UCSD-AML1 (cell line): ENCODE measurements at regions not wholly inside any gene's neighbourhood (a gene's known extent, or its start where the extent isn't known, plus 50 kb on each side); places are given as distances from the start of the nearest gene placed in this dataset.
"Not testable (repeated sequence)": the region's sequence is repeated elsewhere in the genome, so short reads cannot be mapped to it uniquely, and the experiment has no call there.

Source experiments
- DNase-seq: peaks from one replicate; lab custom pipeline; 2025; ENCODE audit not compliant: unreplicated experiment; lab: John Stamatoyannopoulos, UW

GRCh38 chr10:125252937-125253336, 92.6 kb upstream of the CTBP2 start:
- no peak for DNase-seq

GRCh38 chr10:125250834-125251233, 90.5 kb upstream of the CTBP2 start:
- DNase-seq, result not testable (repeated sequence)

- DNase-seq, result no peak
Measured at GRCh38 chr10:125249948-125250347, 89.6 kb upstream of the CTBP2 start.

GRCh38 chr10:125248489-125248888, 88.1 kb upstream of the CTBP2 start:
- no peak for DNase-seq

- no peak for DNase-seq
Measured at GRCh38 chr10:125247576-125247975, 87.2 kb upstream of the CTBP2 start.

GRCh38 chr10:125243532-125244253, 83.3 kb upstream of the CTBP2 start:
- no peak for DNase-seq

GRCh38 chr10:125238682-125239081, 78.3 kb upstream of the CTBP2 start:
- DNase-seq, result no peak

- DNase-seq, result no peak
Measured at GRCh38 chr10:125236091-125236490, 75.7 kb upstream of the CTBP2 start.

- DNase-seq, result no peak
Measured at GRCh38 chr10:125235093-125236069, 75.0 kb upstream of the CTBP2 start.

GRCh38 chr10:125234576-125234975, 74.2 kb upstream of the CTBP2 start:
- DNase-seq, result not testable (repeated sequence)

- DNase-seq, result no peak
Measured at GRCh38 chr10:125233726-125234125, 73.4 kb upstream of the CTBP2 start.

GRCh38 chr10:125232841-125233240, 72.5 kb upstream of the CTBP2 start:
- no peak for DNase-seq

GRCh38 chr10:125231813-125232475, 71.6 kb upstream of the CTBP2 start:
- DNase-seq, result no peak

- DNase-seq, result no peak
Measured at GRCh38 chr10:125231116-125231812, 70.9 kb upstream of the CTBP2 start.

- no peak for DNase-seq
Measured at GRCh38 chr10:125230251-125230650, 69.9 kb upstream of the CTBP2 start.

GRCh38 chr10:125228245-125228940, 68.0 kb upstream of the CTBP2 start:
- DNase-seq, result not testable (repeated sequence)

GRCh38 chr10:125227546-125227945, 67.2 kb upstream of the CTBP2 start:
- no peak for DNase-seq

- no peak for DNase-seq
Measured at GRCh38 chr10:125226823-125227222, 66.5 kb upstream of the CTBP2 start.

GRCh38 chr10:125226005-125226404, 65.6 kb upstream of the CTBP2 start:
- DNase-seq, result no peak

- no peak for DNase-seq
Measured at GRCh38 chr10:125225051-125225450, 64.7 kb upstream of the CTBP2 start.
